ENCODE measurements at regions not wholly inside any gene's neighbourhood (a gene's known extent, or its start where the extent isn't known, plus 50 kb on each side); places are given as distances from the start of the nearest gene placed in this dataset.

GRCh38 chr4:26067035-26067434, 153.0 kb downstream of the SMIM20 start:
- no peak for TF ChIP-seq CTCF (IDR thresholded peaks at IDR 0.05; ENCODE audit: low read depth, low read length)
- Histone ChIP-seq H3K27ac (no peak overlapping the region), H3K36me3 (no peaks in the 10 kb centered on the region), H3K4me3 (ENCODE audit: low read depth, low read length) (no peak overlapping the region), H3K9me3 (ENCODE audit: severe bottlenecking) (no peaks in the 10 kb centered on the region), H3K27me3 (ENCODE audit: insufficient read depth, low read depth, severe bottlenecking) (no peaks in the 10 kb centered on the region)
- no peak for DNase-seq

- Histone ChIP-seq H3K27me3 (ENCODE audit: insufficient read depth, low read depth, severe bottlenecking) (no peaks in the 10 kb centered on the region), H3K9me3 (ENCODE audit: severe bottlenecking) (no peaks in the 10 kb centered on the region)
Measured at GRCh38 chr4:26069218-26069617, 155.2 kb downstream of the SMIM20 start.

GRCh38 chr4:26071688-26072087, 157.7 kb downstream of the SMIM20 start:
- H3K27ac ChIP-seq = no peak overlapping the region
- no peaks in the 10 kb centered on the region for H3K27me3 ChIP-seq (ENCODE audit: insufficient read depth, low read depth, severe bottlenecking)
- H3K4me3 ChIP-seq (ENCODE audit: low read depth, low read length) = no peak overlapping the region
- no peak for DNase-seq
- no peak for TF ChIP-seq CTCF (IDR thresholded peaks at IDR 0.05; ENCODE audit: low read depth, low read length)
- peaks cover 4% of the 10 kb centered on the region for H3K9me3 ChIP-seq (ENCODE audit: severe bottlenecking)
- H3K36me3 ChIP-seq = no peaks in the 10 kb centered on the region

More at GRCh38 chr4:26069218-26069617, 155.2 kb downstream of the SMIM20 start:
- Histone ChIP-seq H3K36me3 (no peaks in the 10 kb centered on the region), H3K27ac (no peak overlapping the region), H3K4me3 (ENCODE audit: low read depth, low read length) (no peak overlapping the region)
- peak; percentile 18 for DNase-seq
- peak; percentile 71 for TF ChIP-seq CTCF (IDR thresholded peaks at IDR 0.05; ENCODE audit: low read depth, low read length)

GRCh38 chr4:26073886-26074560, 160.0 kb downstream of the SMIM20 start:
- Histone ChIP-seq H3K9me3 (ENCODE audit: severe bottlenecking) (peaks cover 6% of the 10 kb centered on the region), H3K36me3 (no peaks in the 10 kb centered on the region), H3K27ac (no peak overlapping the region), H3K4me3 (ENCODE audit: low read depth, low read length) (no peak overlapping the region), H3K27me3 (ENCODE audit: insufficient read depth, low read depth, severe bottlenecking) (no peaks in the 10 kb centered on the region)
- no peak for DNase-seq
- no peak for TF ChIP-seq CTCF (IDR thresholded peaks at IDR 0.05; ENCODE audit: low read depth, low read length)

- H3K4me3 ChIP-seq (ENCODE audit: low read depth, low read length) = no peak overlapping the region
- no peak for TF ChIP-seq CTCF (IDR thresholded peaks at IDR 0.05; ENCODE audit: low read depth, low read length)
- H3K27ac ChIP-seq = no peak overlapping the region
- H3K9me3 ChIP-seq (ENCODE audit: severe bottlenecking) = peaks cover 6% of the 10 kb centered on the region
- DNase-seq = no peak
- H3K27me3 ChIP-seq (ENCODE audit: insufficient read depth, low read depth, severe bottlenecking) = no peaks in the 10 kb centered on the region
- H3K36me3 ChIP-seq = no peaks in the 10 kb centered on the region
Measured at GRCh38 chr4:26074712-26075430, 160.9 kb downstream of the SMIM20 start.
